ENCODE measurements at regions not wholly inside any gene's neighbourhood (a gene's known extent, or its start where the extent isn't known, plus 50 kb on each side); places are given as distances from the start of the nearest gene placed in this dataset.

- TF ChIP-seq CTCF (IDR thresholded peaks at IDR 0.05) (no peak), POLR2A (IDR thresholded peaks at IDR 0.05) (no peak)
- no peak overlapping the region for H3K4me3 ChIP-seq
- no peak overlapping the region for H3K27ac ChIP-seq
- no peaks in the 10 kb centered on the region for H3K36me3 ChIP-seq
- no peaks in the 10 kb centered on the region for H3K4me1 ChIP-seq
- no peak for DNase-seq
- no peaks in the 10 kb centered on the region for H3K27me3 ChIP-seq
- no peaks in the 10 kb centered on the region for H3K9me3 ChIP-seq
Observed at GRCh38 chr18:60554967-60555366, 182.4 kb upstream of the MC4R start.

- TF ChIP-seq CTCF (IDR thresholded peaks at IDR 0.05) = no peak
- TF ChIP-seq POLR2A (IDR thresholded peaks at IDR 0.05) = no peak
- H3K4me3 ChIP-seq = no peak overlapping the region
- H3K27me3 ChIP-seq = no peaks in the 10 kb centered on the region
- H3K9me3 ChIP-seq = no peaks in the 10 kb centered on the region
- H3K27ac ChIP-seq = no peak overlapping the region
- H3K4me1 ChIP-seq = no peaks in the 10 kb centered on the region
- no peak for DNase-seq
- H3K36me3 ChIP-seq = no peaks in the 10 kb centered on the region
Observed at GRCh38 chr18:60555625-60556024, 183.1 kb upstream of the MC4R start.

GRCh38 chr18:60556326-60556725 is 183.8 kb upstream of the MC4R start:
- Histone ChIP-seq H3K27ac (no peak overlapping the region), H3K4me1 (no peaks in the 10 kb centered on the region), H3K27me3 (no peaks in the 10 kb centered on the region), H3K4me3 (no peak overlapping the region), H3K36me3 (no peaks in the 10 kb centered on the region), H3K9me3 (no peaks in the 10 kb centered on the region)
- no peak for TF ChIP-seq POLR2A (IDR thresholded peaks at IDR 0.05)
- TF ChIP-seq CTCF (IDR thresholded peaks at IDR 0.05) = no peak
- DNase-seq = no peak

- TF ChIP-seq CTCF (IDR thresholded peaks at IDR 0.05) = no peak
Observed at GRCh38 chr18:60560071-60560470, 187.5 kb upstream of the MC4R start.

GRCh38 chr18:60563082-60563481 is 190.5 kb upstream of the MC4R start:
- H3K36me3 ChIP-seq = no peaks in the 10 kb centered on the region
- H3K27me3 ChIP-seq = no peaks in the 10 kb centered on the region
- DNase-seq = no peak
- H3K4me3 ChIP-seq = no peak overlapping the region
- TF ChIP-seq CTCF (IDR thresholded peaks at IDR 0.05) (no peak), POLR2A (IDR thresholded peaks at IDR 0.05) (no peak)
- H3K27ac ChIP-seq = no peak overlapping the region
- no peaks in the 10 kb centered on the region for H3K4me1 ChIP-seq
- H3K9me3 ChIP-seq = no peaks in the 10 kb centered on the region

More at GRCh38 chr18:60560071-60560470, 187.5 kb upstream of the MC4R start:
- Histone ChIP-seq H3K27ac (no peak overlapping the region), H3K36me3 (no peaks in the 10 kb centered on the region), H3K4me3 (no peak overlapping the region), H3K27me3 (no peaks in the 10 kb centered on the region), H3K4me1 (no peaks in the 10 kb centered on the region), H3K9me3 (no peaks in the 10 kb centered on the region)
- DNase-seq = no peak

GRCh38 chr18:60568220-60568619 is 195.6 kb upstream of the MC4R start:
- no peaks in the 10 kb centered on the region for H3K4me1 ChIP-seq
- no peaks in the 10 kb centered on the region for H3K9me3 ChIP-seq
- no peak overlapping the region for H3K4me3 ChIP-seq
- TF ChIP-seq CTCF (IDR thresholded peaks at IDR 0.05) = no peak
- no peak for TF ChIP-seq POLR2A (IDR thresholded peaks at IDR 0.05)
- DNase-seq = no peak
- H3K36me3 ChIP-seq = no peaks in the 10 kb centered on the region
- H3K27me3 ChIP-seq = no peaks in the 10 kb centered on the region
- no peak overlapping the region for H3K27ac ChIP-seq

All from Peyer's patch (tissue), 4 donors.